ENCODE measurements at regions not wholly inside any gene's neighbourhood (a gene's known extent, or its start where the extent isn't known, plus 50 kb on each side); places are given as distances from the start of the nearest gene placed in this dataset.

DNA sequence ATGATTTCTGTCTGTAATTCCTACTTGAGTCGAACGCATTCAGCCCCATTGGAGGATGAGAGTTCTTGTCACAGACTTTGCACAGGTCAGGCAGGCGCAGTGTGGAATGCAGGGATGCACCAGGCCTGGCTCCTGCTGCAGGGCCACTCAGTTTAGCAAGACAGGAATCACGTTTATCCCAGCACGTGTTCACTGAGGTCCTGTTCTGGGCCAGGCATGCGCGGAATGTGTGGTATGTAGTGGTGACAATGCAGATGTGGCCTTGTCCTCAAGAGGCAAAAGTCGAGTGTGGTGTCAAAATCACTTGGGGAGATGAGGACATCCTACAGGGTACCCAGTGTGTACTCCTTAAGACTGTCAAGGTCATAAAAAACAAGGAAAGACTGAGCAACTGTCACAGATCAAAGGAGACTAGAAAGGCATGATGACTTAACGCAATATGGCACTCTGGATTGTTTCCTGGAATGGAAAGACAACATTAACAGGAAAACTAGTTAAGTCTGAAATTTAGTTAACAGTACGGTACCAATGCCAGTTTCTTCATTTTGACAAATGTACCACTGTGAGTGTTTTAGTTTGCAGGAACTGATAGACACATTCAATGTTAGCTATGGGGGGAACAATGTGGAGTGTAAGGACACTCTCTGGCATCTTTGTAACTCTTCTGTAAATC is 121.5 kb upstream of the ADAMTS18 start:
- DNase-seq (ENCODE audit: extremely low spot score, unreplicated experiment), result no peak
- no peaks in the 10 kb centered on the region for H3K4me1 Mint-ChIP-seq (ENCODE audit: unreplicated experiment)
- no peaks in the 10 kb centered on the region for H3K36me3 Mint-ChIP-seq (ENCODE audit: unreplicated experiment)
- TF ChIP-seq CTCF (IDR thresholded peaks at IDR 0.05), result no peak
- no peak overlapping the region for H3K4me3 Mint-ChIP-seq (ENCODE audit: unreplicated experiment)
- H3K9me3 Mint-ChIP-seq (ENCODE audit: unreplicated experiment), result no peaks in the 10 kb centered on the region
- H3K27ac Mint-ChIP-seq (ENCODE audit: unreplicated experiment), result no peak overlapping the region
- H3K27me3 Mint-ChIP-seq (ENCODE audit: unreplicated experiment), result no peaks in the 10 kb centered on the region

- no peak for TF ChIP-seq CTCF (IDR thresholded peaks at IDR 0.05)
- Mint-ChIP-seq H3K9me3 (ENCODE audit: unreplicated experiment) (no peaks in the 10 kb centered on the region), H3K4me1 (ENCODE audit: unreplicated experiment) (no peaks in the 10 kb centered on the region), H3K27me3 (ENCODE audit: unreplicated experiment) (no peaks in the 10 kb centered on the region), H3K4me3 (ENCODE audit: unreplicated experiment) (no peak overlapping the region), H3K27ac (ENCODE audit: unreplicated experiment) (no peak overlapping the region), H3K36me3 (ENCODE audit: unreplicated experiment) (no peaks in the 10 kb centered on the region)
- no peak for DNase-seq (ENCODE audit: extremely low spot score, unreplicated experiment)
These were observed 122.6 kb upstream of the ADAMTS18 start for GRCh38 chr16:77557385-77557784.

DNA sequence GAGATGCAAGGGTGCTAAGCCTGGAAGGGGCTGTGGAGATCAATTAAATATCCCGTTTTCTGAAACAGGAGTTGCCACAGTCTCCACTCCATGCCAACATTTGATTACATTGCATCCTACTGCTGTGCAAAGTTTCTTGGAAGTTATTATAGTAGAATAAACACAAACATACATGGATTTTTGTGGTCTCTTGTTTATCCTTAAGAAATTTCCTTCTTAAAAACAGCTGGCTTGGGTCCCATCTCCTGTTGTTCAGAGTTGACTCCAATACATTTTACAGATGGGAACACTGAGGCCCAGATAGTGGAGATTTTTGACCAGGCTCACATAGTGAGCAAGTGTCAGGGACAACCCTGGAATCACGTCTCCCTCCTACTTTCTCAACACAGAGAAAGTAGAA is 124.0 kb upstream of the ADAMTS18 start:
- Mint-ChIP-seq H3K4me3 (ENCODE audit: unreplicated experiment) (no peak overlapping the region), H3K27ac (ENCODE audit: unreplicated experiment) (no peak overlapping the region), H3K27me3 (ENCODE audit: unreplicated experiment) (no peaks in the 10 kb centered on the region), H3K4me1 (ENCODE audit: unreplicated experiment) (no peaks in the 10 kb centered on the region), H3K9me3 (ENCODE audit: unreplicated experiment) (peaks cover 3% of the 10 kb centered on the region), H3K36me3 (ENCODE audit: unreplicated experiment) (no peaks in the 10 kb centered on the region)
- DNase-seq (ENCODE audit: extremely low spot score, unreplicated experiment), result no peak
- TF ChIP-seq CTCF (IDR thresholded peaks at IDR 0.05), result no peak

DNA sequence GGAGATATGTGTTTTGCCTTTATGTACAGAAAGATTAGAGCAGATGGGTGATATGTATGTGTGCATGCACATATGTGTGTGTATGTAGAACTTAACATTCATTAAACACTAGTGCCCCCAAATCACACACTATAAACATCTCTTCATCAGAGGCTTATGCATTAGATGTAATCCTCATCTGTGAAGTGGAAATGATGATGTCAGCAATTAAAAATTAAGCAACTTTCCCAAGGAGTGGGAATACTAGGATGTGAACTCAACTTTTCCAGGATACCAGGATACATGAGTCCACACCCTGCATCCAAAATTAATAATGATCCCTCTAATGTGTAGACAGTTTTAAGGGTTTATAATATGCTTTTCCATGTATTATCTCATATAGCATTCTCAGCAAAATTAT is 127.7 kb upstream of the ADAMTS18 start:
- DNase-seq (ENCODE audit: extremely low spot score, unreplicated experiment), result no peak
- Mint-ChIP-seq H3K27ac (ENCODE audit: unreplicated experiment) (no peak overlapping the region), H3K27me3 (ENCODE audit: unreplicated experiment) (no peaks in the 10 kb centered on the region), H3K36me3 (ENCODE audit: unreplicated experiment) (no peaks in the 10 kb centered on the region), H3K4me1 (ENCODE audit: unreplicated experiment) (no peaks in the 10 kb centered on the region), H3K4me3 (ENCODE audit: unreplicated experiment) (no peak overlapping the region), H3K9me3 (ENCODE audit: unreplicated experiment) (peaks cover 8% of the 10 kb centered on the region)
- no peak for TF ChIP-seq CTCF (IDR thresholded peaks at IDR 0.05)

- DNase-seq (ENCODE audit: extremely low spot score, unreplicated experiment), result no peak
- H3K36me3 Mint-ChIP-seq (ENCODE audit: unreplicated experiment), result no peaks in the 10 kb centered on the region
- peaks cover 8% of the 10 kb centered on the region for H3K9me3 Mint-ChIP-seq (ENCODE audit: unreplicated experiment)
- no peak for TF ChIP-seq CTCF (IDR thresholded peaks at IDR 0.05)
- no peaks in the 10 kb centered on the region for H3K27me3 Mint-ChIP-seq (ENCODE audit: unreplicated experiment)
- no peaks in the 10 kb centered on the region for H3K4me1 Mint-ChIP-seq (ENCODE audit: unreplicated experiment)
- no peak overlapping the region for H3K4me3 Mint-ChIP-seq (ENCODE audit: unreplicated experiment)
- no peak overlapping the region for H3K27ac Mint-ChIP-seq (ENCODE audit: unreplicated experiment)
These were observed 130.1 kb upstream of the ADAMTS18 start for GRCh38 chr16:77564791-77565390.

All from osteocyte (in vitro differentiated cells).